ENCODE measurements at regions not wholly inside any gene's neighbourhood (a gene's known extent, or its start where the extent isn't known, plus 50 kb on each side); places are given as distances from the start of the nearest gene placed in this dataset.

- H3K36me3 ChIP-seq (ENCODE audit: control insufficient read depth, insufficient read depth, low read length) = no peaks in the 10 kb centered on the region
- FAIRE-seq = no peak
- H3K27me3 ChIP-seq (ENCODE audit: control insufficient read depth, insufficient read depth, low read length) = no peaks in the 10 kb centered on the region
- no peak overlapping the region for H3K4me3 ChIP-seq (ENCODE audit: low read depth, low read length)
- no peak for DNase-seq (ENCODE audit: low read depth)
- TF ChIP-seq CTCF (IDR thresholded peaks at IDR 0.05; ENCODE audit: insufficient read depth, low read length, severe bottlenecking) = no peak
These were observed 192.3 kb downstream of the PMAIP1 start for GRCh38 chr18:60092073-60092472.

GRCh38 chr18:60090170-60090569, 190.4 kb downstream of the PMAIP1 start:
- peak; percentile 38 for DNase-seq (ENCODE audit: low read depth)
- H3K36me3 ChIP-seq (ENCODE audit: control insufficient read depth, insufficient read depth, low read length) = no peaks in the 10 kb centered on the region
- no peaks in the 10 kb centered on the region for H3K27me3 ChIP-seq (ENCODE audit: control insufficient read depth, insufficient read depth, low read length)
- no peak overlapping the region for H3K4me3 ChIP-seq (ENCODE audit: low read depth, low read length)
- FAIRE-seq = no peak
- peak; percentile 28 for TF ChIP-seq CTCF (IDR thresholded peaks at IDR 0.05; ENCODE audit: insufficient read depth, low read length, severe bottlenecking)

GRCh38 chr18:60082790-60083189, 183.0 kb downstream of the PMAIP1 start:
- Histone ChIP-seq H3K27me3 (ENCODE audit: control insufficient read depth, insufficient read depth, low read length) (no peaks in the 10 kb centered on the region), H3K4me3 (ENCODE audit: low read depth, low read length) (no peak overlapping the region), H3K36me3 (ENCODE audit: control insufficient read depth, insufficient read depth, low read length) (no peaks in the 10 kb centered on the region)
- no peak for FAIRE-seq
- DNase-seq (ENCODE audit: low read depth) = no peak
- no peak for TF ChIP-seq CTCF (IDR thresholded peaks at IDR 0.05; ENCODE audit: insufficient read depth, low read length, severe bottlenecking)

GRCh38 chr18:60082282-60082681, 182.5 kb downstream of the PMAIP1 start:
- no peak overlapping the region for H3K4me3 ChIP-seq (ENCODE audit: low read depth, low read length)
- TF ChIP-seq CTCF (IDR thresholded peaks at IDR 0.05; ENCODE audit: insufficient read depth, low read length, severe bottlenecking) = no peak
- FAIRE-seq (no peak), DNase-seq (ENCODE audit: low read depth) (no peak)
- no peaks in the 10 kb centered on the region for H3K27me3 ChIP-seq (ENCODE audit: control insufficient read depth, insufficient read depth, low read length)
- no peaks in the 10 kb centered on the region for H3K36me3 ChIP-seq (ENCODE audit: control insufficient read depth, insufficient read depth, low read length)

- Histone ChIP-seq H3K36me3 (ENCODE audit: control insufficient read depth, insufficient read depth, low read length) (no peaks in the 10 kb centered on the region), H3K27me3 (ENCODE audit: control insufficient read depth, insufficient read depth, low read length) (no peaks in the 10 kb centered on the region), H3K4me3 (ENCODE audit: low read depth, low read length) (no peak overlapping the region)
- TF ChIP-seq CTCF (IDR thresholded peaks at IDR 0.05; ENCODE audit: insufficient read depth, low read length, severe bottlenecking) = no peak
- DNase-seq (ENCODE audit: low read depth) (no peak), FAIRE-seq (no peak)
These were observed 175.7 kb downstream of the PMAIP1 start for GRCh38 chr18:60075477-60075876.

- Histone ChIP-seq H3K36me3 (ENCODE audit: control insufficient read depth, insufficient read depth, low read length) (no peaks in the 10 kb centered on the region), H3K27me3 (ENCODE audit: control insufficient read depth, insufficient read depth, low read length) (no peaks in the 10 kb centered on the region), H3K4me3 (ENCODE audit: low read depth, low read length) (no peak overlapping the region)
- FAIRE-seq (no peak), DNase-seq (ENCODE audit: low read depth) (peak; percentile 76)
- no peak for TF ChIP-seq CTCF (IDR thresholded peaks at IDR 0.05; ENCODE audit: insufficient read depth, low read length, severe bottlenecking)
These were observed 170.8 kb downstream of the PMAIP1 start for GRCh38 chr18:60070631-60071030.

All from bronchial epithelial cell (primary cell).